Glutamatergic neuron (in vitro differentiated cells): ENCODE measurements at regions not wholly inside any gene's neighbourhood (a gene's known extent, or its start where the extent isn't known, plus 50 kb on each side); places are given as distances from the start of the nearest gene placed in this dataset.
"Not testable (repeated sequence)": the region's sequence is repeated elsewhere in the genome, so short reads cannot be mapped to it uniquely, and the experiment has no call there.

Experiments
- DNase-seq: peaks from one replicate; pipeline ENCODE4 v3.0.0; 2022
- H3K27ac Mint-ChIP-seq: one replicate; pipeline ENCODE4 v1.8.0; 2020; ENCODE audit warnings: mild to moderate bottlenecking, mixed read lengths, inconsistent platforms; ENCODE audit not compliant: unreplicated experiment
- H3K27me3 Mint-ChIP-seq: one replicate; pipeline ENCODE4 v1.8.0; 2020; ENCODE audit warnings: mild to moderate bottlenecking, moderate library complexity, mixed read lengths, inconsistent platforms; ENCODE audit not compliant: unreplicated experiment
- H3K36me3 Mint-ChIP-seq: one replicate; pipeline ENCODE4 v1.8.0; 2020; ENCODE audit warnings: mild to moderate bottlenecking, mixed read lengths, inconsistent platforms; ENCODE audit not compliant: unreplicated experiment
- H3K4me1 Mint-ChIP-seq: one replicate; pipeline ENCODE4 v1.8.0; 2020; ENCODE audit warnings: mild to moderate bottlenecking, low read depth, mixed read lengths, inconsistent platforms; ENCODE audit not compliant: unreplicated experiment
- H3K4me3 Mint-ChIP-seq: one replicate; pipeline ENCODE4 v1.8.0; 2020; ENCODE audit warnings: mild to moderate bottlenecking, mixed read lengths, inconsistent platforms; ENCODE audit not compliant: unreplicated experiment
- H3K9me3 Mint-ChIP-seq: one replicate; pipeline ENCODE4 v1.8.0; 2020; ENCODE audit warnings: mild to moderate bottlenecking, moderate library complexity, mixed read lengths, inconsistent platforms; ENCODE audit not compliant: unreplicated experiment
- TF ChIP-seq, protein P1 (sequence below): fragments of 200-600 bp; sonication (generic); IDR thresholded peaks from one replicate; pipeline ENCODE4 v1.5.0; 2021; ENCODE audit not compliant: partially characterized antibody, unreplicated experiment

DNA sequence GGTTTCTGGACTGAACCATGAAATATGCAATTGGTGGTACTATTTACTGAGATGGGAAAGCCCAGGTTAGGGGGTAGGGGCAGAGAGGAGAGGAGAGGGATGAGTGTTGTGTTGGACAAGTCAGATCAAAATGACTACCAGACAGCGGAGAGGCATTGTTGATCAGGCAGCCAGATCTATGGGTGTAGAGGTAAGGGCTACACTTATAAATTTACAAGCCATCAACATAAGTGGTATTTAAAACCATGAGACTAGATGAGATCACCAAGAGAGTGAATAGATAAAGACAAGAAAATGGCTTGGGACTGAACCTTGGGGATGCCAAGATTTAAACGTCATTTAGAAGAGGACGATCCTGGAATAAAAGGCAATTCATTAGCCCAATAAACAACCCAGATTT lies 123.4 kb downstream of the NXPE2 start:
- TF ChIP-seq, protein P1, sequence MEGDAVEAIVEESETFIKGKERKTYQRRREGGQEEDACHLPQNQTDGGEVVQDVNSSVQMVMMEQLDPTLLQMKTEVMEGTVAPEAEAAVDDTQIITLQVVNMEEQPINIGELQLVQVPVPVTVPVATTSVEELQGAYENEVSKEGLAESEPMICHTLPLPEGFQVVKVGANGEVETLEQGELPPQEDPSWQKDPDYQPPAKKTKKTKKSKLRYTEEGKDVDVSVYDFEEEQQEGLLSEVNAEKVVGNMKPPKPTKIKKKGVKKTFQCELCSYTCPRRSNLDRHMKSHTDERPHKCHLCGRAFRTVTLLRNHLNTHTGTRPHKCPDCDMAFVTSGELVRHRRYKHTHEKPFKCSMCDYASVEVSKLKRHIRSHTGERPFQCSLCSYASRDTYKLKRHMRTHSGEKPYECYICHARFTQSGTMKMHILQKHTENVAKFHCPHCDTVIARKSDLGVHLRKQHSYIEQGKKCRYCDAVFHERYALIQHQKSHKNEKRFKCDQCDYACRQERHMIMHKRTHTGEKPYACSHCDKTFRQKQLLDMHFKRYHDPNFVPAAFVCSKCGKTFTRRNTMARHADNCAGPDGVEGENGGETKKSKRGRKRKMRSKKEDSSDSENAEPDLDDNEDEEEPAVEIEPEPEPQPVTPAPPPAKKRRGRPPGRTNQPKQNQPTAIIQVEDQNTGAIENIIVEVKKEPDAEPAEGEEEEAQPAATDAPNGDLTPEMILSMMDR = no peak
- no peak for DNase-seq
- peaks cover 3% of the 10 kb centered on the region for H3K9me3 Mint-ChIP-seq
- no peak overlapping the region for H3K27ac Mint-ChIP-seq
- H3K4me1 Mint-ChIP-seq = peaks cover 7% of the 10 kb centered on the region
- no peak overlapping the region for H3K4me3 Mint-ChIP-seq
- H3K36me3 Mint-ChIP-seq = no peaks in the 10 kb centered on the region
- H3K27me3 Mint-ChIP-seq = no peaks in the 10 kb centered on the region

DNA sequence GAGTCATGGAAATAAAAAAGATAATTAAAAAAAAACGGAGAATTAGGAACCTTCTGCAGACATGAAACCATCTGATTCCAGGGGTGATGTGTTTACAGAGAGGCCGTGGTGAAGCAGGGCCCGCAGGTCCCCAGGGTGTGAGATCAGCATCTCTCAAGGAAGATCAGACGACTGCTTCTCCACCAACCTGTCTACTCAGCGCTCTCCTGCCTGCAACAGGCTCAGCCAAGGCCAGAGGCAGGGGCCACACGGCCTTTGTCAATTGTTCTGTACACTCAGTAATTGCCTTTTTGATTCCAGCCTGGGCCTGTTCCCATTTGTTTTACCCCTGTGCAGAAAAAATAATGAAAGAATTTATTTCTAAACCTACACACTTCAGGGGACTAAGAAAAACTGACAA lies 124.6 kb downstream of the NXPE2 start:
- TF ChIP-seq, protein P1 = no peak
- no peak overlapping the region for H3K27ac Mint-ChIP-seq
- no peaks in the 10 kb centered on the region for H3K36me3 Mint-ChIP-seq
- H3K27me3 Mint-ChIP-seq = no peaks in the 10 kb centered on the region
- no peak for DNase-seq
- peaks cover 7% of the 10 kb centered on the region for H3K4me1 Mint-ChIP-seq
- H3K4me3 Mint-ChIP-seq = no peak overlapping the region
- peaks cover 3% of the 10 kb centered on the region for H3K9me3 Mint-ChIP-seq

DNA sequence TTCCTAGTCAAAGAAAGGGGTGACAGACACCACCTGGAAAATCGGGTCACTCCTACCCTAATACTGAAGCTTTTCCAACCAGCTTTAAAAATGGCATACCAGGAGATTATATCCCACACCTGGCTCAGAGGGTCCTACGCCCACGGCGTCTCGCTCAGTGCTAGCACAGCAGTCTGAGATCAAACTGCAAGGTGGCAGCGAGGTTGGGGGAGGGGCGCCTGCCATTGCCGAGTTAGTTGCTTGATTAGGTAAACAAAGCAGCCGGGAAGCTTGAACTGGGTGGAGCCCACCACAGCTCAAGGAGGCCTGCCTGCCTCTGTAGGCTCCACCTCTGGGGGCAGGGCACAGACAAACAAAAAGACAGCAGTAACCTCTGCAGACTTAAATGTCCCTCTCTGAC lies 127.1 kb downstream of the NXPE2 start:
- DNase-seq, H3K36me3 Mint-ChIP-seq, H3K9me3 Mint-ChIP-seq, H3K4me1 Mint-ChIP-seq, H3K4me3 Mint-ChIP-seq, H3K27ac Mint-ChIP-seq, H3K27me3 Mint-ChIP-seq: not testable (repeated sequence)

- Mint-ChIP-seq H3K4me1 (no peaks in the 10 kb centered on the region), H3K4me3 (no peak overlapping the region), H3K9me3 (peaks cover 4% of the 10 kb centered on the region), H3K27ac (no peak overlapping the region), H3K36me3 (no peaks in the 10 kb centered on the region), H3K27me3 (no peaks in the 10 kb centered on the region)
- no peak for DNase-seq
- TF ChIP-seq, protein P1 = no peak
Measured at GRCh38 chr11:114811971-114812370, 133.6 kb downstream of the NXPE2 start.

DNA sequence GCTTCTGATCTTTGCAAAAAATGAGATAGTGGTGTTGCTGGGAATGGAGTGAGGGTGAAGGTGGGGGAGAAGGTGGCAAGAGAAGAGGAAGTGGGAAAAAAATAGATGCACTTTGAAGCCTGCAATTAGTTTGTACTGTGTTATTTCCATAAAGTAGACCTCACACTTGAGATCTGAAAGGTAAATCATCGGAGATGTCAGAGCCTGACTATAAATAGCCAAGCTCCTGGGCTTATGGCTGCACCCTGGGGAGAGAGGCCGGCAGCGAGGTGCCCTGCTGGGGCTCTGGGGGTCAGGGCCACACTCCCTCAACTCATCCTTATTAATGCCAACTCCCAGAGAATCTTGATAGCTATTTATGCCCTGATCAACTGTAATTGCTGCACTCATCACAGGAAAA lies 134.4 kb downstream of the NXPE2 start:
- Mint-ChIP-seq H3K4me3 (no peak overlapping the region), H3K27me3 (no peaks in the 10 kb centered on the region), H3K36me3 (no peaks in the 10 kb centered on the region), H3K4me1 (no peaks in the 10 kb centered on the region), H3K27ac (no peak overlapping the region), H3K9me3 (peaks cover 4% of the 10 kb centered on the region)
- TF ChIP-seq, protein P1 = no peak
- DNase-seq = no peak
